ENCODE measurements at regions not wholly inside any gene's neighbourhood (a gene's known extent, or its start where the extent isn't known, plus 50 kb on each side); places are given as distances from the start of the nearest gene placed in this dataset.

- TF ChIP-seq EZH2phosphoT487 (IDR thresholded peaks at IDR 0.05; ENCODE audit: insufficient read depth, low read depth) (no peak), EZH2 (IDR thresholded peaks at IDR 0.05; ENCODE audit: insufficient read depth, poor library complexity, severe bottlenecking) (no peak)
These were observed 438.3 kb downstream of the CENPC start for GRCh38 chr4:67106861-67107460.

Measured in GM23248 (cell line).